ENCODE measurements at regions not wholly inside any gene's neighbourhood (a gene's known extent, or its start where the extent isn't known, plus 50 kb on each side); places are given as distances from the start of the nearest gene placed in this dataset.

DNA sequence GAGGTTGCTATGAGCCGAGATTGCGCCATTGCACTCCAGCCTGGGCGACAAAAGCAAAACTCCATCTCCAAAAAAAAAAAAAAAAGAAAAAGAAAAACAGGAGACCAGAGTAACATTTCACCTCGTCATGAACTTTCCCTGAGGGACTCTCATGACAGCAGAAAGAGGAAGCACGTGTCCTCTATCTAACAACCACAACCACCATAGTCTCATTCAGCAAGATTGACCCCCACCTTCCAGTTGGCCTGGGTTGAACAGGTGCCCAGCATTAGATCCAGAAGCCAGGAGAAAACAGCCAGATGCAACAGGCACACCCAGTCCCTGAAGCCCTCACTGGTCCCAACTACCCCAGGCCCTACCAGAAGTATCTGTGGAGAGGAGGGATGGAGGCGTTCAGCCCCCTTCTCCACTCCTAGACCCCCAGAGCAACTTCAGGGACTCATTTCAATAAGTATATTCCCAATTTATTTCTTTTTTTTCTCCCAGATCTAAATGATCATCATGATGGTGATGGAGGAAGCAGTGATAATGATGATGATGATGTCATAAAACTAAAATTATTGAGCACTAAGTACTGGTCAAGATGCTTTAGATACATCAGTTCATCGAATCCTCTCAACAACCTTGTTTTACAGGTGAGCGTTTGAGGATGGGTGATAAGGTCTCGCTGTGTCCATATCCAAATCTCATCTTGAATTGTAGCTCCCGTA, 235.0 kb downstream of the EFCAB11 start:
- POLR2A ChIA-PET = no interaction called here

DNA sequence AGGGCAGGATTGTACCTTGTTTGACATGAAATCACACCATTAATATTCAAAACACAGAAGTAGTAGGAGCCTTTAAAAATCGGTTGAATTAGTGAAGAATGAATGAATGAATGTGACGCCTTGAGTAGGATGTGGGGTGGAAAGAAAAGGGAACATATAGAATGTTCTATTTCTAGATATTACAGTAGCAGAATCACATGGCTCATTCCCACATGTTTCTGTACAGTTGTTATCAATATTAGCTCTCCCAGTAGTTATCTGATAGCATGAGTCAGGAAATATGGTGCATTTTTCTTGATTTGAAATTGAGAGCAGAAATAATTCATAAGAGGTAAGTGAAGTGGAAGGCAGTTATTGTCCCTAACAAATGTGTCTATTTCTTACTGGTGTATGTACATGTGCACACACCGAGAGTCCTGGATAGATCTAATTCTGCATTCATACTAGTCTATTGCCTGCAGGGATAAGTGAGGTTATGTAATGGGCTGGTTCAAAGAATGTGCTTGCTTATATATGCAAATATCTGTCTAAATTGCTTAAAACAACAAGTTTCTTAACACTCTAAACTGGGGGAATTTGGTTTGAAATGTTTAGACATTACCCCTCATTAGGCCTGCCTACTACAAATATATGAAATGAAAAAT, 245.4 kb downstream of the EFCAB11 start:
- POLR2A ChIA-PET = interaction anchor here (0.7 kb wide), 1 partner anchor 12 kb away, joined by 6 read pairs; no protein-coding TSS in a partner anchor
- CTCF ChIA-PET = interaction anchor here (1.2 kb wide), 2 partner anchors 9 to 12 kb away, joined by 4 to 5 read pairs; no protein-coding TSS in a partner anchor

More for the DNA sequence above, 235.0 kb downstream of the EFCAB11 start:
- Mint-ChIP-seq H3K27ac (peak overlapping the region; percentile 98), H3K36me3 (ENCODE audit: low read depth) (peaks cover 25% of the 10 kb centered on the region), H3K4me3 (no peak overlapping the region), H3K4me1 (peaks cover 66% of the 10 kb centered on the region), H3K9me3 (peaks cover 23% of the 10 kb centered on the region), H3K27me3 (no peaks in the 10 kb centered on the region)
- CTCF ChIA-PET = no interaction called here
- no peak for DNase-seq

DNA sequence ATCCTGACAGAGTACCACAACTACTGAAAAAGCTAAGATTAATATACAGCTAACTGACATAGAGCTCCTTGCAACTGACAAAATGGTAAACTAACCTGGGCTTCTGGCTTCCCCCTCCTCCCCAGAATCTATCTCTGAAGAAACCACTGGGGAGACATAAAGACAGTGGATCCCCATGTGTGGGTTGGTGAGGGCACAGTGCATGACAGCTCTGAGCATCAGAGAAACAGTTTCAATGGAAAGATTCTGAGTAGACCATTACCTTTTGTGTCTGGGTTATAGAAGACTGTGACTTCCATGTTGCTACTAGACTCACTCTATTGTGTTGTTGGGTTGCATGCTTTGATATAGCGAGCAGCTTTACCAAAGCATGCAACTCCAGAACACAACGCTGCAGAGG, 247.4 kb downstream of the EFCAB11 start:
- H3K27me3 Mint-ChIP-seq = no peaks in the 10 kb centered on the region
- H3K4me3 Mint-ChIP-seq = no peak overlapping the region
- POLR2A ChIA-PET = no interaction called here
- H3K36me3 Mint-ChIP-seq (ENCODE audit: low read depth) = peaks cover 17% of the 10 kb centered on the region
- H3K27ac Mint-ChIP-seq = no peak overlapping the region
- H3K9me3 Mint-ChIP-seq = peaks cover 32% of the 10 kb centered on the region
- DNase-seq = no peak
- peaks cover 18% of the 10 kb centered on the region for H3K4me1 Mint-ChIP-seq
- CTCF ChIA-PET = interaction anchor here (1.0 to 1.4 kb wide), 2 partner anchors 11 to 62 kb away, joined by 3 to 5 read pairs; no protein-coding TSS in a partner anchor

More for the DNA sequence above, 245.4 kb downstream of the EFCAB11 start:
- H3K27ac Mint-ChIP-seq = no peak overlapping the region
- no peak for DNase-seq
- no peak overlapping the region for H3K4me3 Mint-ChIP-seq
- no peaks in the 10 kb centered on the region for H3K27me3 Mint-ChIP-seq
- H3K4me1 Mint-ChIP-seq = no peaks in the 10 kb centered on the region
- peaks cover 17% of the 10 kb centered on the region for H3K36me3 Mint-ChIP-seq (ENCODE audit: low read depth)
- peaks cover 45% of the 10 kb centered on the region for H3K9me3 Mint-ChIP-seq

DNA sequence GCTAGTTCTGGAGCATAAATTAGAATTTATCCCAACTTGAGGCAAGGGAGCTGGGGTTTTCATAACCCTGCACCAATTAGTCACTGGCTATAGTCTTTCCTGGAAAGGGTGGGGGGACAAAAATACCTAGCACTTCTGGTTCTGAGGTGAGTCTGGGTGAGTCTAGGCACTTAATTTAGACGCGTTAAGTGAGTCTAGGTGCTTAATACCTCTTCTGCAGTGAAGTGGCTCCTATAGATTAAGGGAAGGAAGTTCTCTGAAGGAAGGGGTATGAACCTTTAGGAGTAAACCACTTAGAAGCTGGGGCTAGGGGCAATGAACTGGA, 251.7 kb downstream of the EFCAB11 start:
- ChIA-PET CTCF (interaction anchor here (1.0 to 2.9 kb wide), 4 partner anchors 8 to 85 kb away, joined by 3 to 7 read pairs (median 4); no protein-coding TSS in a partner anchor), POLR2A (interaction anchor here (0.7 kb wide), 1 partner anchor 20 kb away, joined by 3 read pairs; no protein-coding TSS in a partner anchor)
- Mint-ChIP-seq H3K27ac (no peak overlapping the region), H3K9me3 (peaks cover 26% of the 10 kb centered on the region), H3K4me3 (no peak overlapping the region), H3K36me3 (ENCODE audit: low read depth) (peaks cover 14% of the 10 kb centered on the region), H3K27me3 (no peaks in the 10 kb centered on the region), H3K4me1 (peaks cover 33% of the 10 kb centered on the region)
- DNase-seq = no peak

DNA sequence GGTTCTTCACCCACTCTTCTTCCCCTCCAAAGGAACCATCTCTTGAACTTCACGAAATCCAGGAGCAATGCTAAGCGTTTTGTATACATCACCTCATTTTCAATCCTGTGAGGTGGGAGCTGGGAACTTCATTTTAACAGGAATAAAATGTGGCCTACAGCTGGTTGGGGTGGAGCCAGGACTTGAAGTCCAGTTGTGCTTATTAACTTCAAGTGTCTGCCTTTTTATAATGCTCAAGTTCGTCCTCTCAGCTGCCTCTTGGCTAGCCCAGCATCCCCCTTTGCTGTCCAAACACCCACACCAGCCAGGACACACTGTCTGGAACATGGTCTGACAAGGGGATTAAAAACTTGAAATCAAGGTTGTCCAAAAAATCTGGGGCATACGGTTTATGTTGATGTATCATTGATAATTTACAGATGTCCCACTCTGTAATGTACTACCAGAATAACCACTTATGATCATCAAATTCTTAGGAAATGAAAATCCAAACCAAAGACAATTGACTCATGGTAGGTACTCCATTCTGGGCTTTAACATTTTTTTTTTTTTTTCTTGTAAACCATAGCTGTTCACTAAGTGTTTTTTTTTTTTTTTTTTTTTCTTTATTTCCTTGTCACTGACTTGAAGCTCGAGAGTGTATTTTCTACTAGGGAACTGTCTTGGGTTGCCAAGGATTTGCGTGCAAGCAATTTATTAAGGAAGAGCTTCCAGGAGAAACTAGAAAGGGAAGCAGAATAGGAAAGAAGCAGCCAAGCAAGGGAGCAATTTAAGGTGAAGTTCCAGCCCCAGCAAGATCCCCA, 252.3 kb downstream of the EFCAB11 start:
- POLR2A ChIA-PET = interaction anchor here (0.7 kb wide), 1 partner anchor 21 kb away, joined by 3 read pairs; no protein-coding TSS in a partner anchor
- peaks cover 30% of the 10 kb centered on the region for H3K9me3 Mint-ChIP-seq
- H3K4me1 Mint-ChIP-seq = peaks cover 38% of the 10 kb centered on the region
- H3K4me3 Mint-ChIP-seq = peak overlapping the region; percentile 71
- peaks cover 17% of the 10 kb centered on the region for H3K36me3 Mint-ChIP-seq (ENCODE audit: low read depth)
- H3K27ac Mint-ChIP-seq = peak overlapping the region; percentile 88
- no peak for DNase-seq
- H3K27me3 Mint-ChIP-seq = no peaks in the 10 kb centered on the region
- CTCF ChIA-PET = interaction anchor here (1.2 to 1.3 kb wide), 2 partner anchors 16 to 19 kb away, joined by 3 to 4 read pairs; no protein-coding TSS in a partner anchor

DNA sequence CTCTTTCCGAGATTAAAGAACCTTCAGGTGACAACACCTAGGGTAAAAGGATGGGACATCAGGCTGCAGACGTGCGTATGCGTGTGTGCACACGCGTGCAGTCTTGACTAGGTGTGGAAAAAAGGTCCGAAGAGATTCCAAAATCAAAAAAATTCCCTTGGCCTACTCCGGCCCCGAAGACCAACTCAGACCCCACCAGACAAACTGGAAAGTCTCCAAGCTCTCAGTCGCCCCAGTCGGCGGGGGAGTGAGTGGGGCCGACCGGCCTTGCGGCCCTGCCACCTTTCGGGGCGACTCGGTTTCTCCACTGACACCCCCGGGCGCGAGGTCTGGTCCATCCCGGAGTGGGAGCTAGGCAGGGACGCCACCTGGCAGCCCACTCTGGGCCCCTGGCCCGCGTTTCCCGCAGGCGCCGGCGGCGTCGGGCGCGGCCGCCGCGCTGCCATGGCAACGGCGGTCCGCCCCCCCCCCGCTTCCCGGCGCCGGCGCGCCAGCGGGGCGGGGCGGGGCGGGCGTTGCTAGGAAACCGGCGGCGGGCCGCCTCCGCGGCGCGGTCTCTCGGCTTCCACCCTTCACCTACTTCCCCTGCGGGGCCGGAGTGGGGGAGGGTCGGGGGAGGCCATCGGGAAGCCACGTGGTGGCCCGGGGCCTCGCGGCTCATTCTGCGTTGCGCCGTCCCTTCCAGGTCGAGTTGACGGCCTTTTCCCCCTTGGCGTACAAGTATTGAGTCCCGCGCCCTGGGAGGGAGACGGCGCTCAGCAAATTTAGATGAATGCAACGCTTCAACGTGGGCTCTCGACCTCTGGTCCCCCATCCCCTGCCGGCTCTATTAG, 253.1 kb downstream of the EFCAB11 start:
- peaks cover 46% of the 10 kb centered on the region for H3K4me1 Mint-ChIP-seq
- no peaks in the 10 kb centered on the region for H3K27me3 Mint-ChIP-seq
- POLR2A ChIA-PET = no interaction called here
- H3K4me3 Mint-ChIP-seq = peak overlapping the region; percentile 71
- CTCF ChIA-PET = interaction anchor here (1.1 to 1.7 kb wide), 3 partner anchors 16 to 20 kb away, joined by 3 to 4 read pairs (median 4); no protein-coding TSS in a partner anchor
- DNase-seq = peak; percentile 86
- H3K27ac Mint-ChIP-seq = peak overlapping the region; percentile 88
- peaks cover 36% of the 10 kb centered on the region for H3K9me3 Mint-ChIP-seq
- peaks cover 22% of the 10 kb centered on the region for H3K36me3 Mint-ChIP-seq (ENCODE audit: low read depth)

DNA sequence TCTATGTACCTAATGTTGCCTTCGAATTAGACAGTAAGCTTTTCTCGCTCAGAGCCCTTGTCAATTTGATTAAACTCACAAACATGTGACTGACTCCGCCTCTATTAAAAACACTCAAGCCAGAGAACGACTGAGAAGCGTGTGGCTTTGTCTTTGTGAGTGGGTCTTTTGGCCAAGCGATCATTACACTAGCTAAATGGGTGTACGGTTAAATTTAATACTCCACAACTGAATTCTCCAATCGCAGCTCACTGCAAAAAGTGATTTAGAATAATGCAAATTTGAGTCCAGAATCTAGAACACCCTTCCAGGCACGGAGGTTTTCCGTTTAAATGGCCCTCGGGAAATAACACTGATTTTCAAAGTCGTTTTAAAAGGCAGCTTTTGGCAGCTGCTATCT, 253.7 kb downstream of the EFCAB11 start:
- POLR2A ChIA-PET = no interaction called here
- Mint-ChIP-seq H3K36me3 (ENCODE audit: low read depth) (peaks cover 22% of the 10 kb centered on the region), H3K4me1 (peaks cover 49% of the 10 kb centered on the region), H3K9me3 (peaks cover 31% of the 10 kb centered on the region), H3K27ac (no peak overlapping the region), H3K27me3 (no peaks in the 10 kb centered on the region), H3K4me3 (peak overlapping the region; percentile 69)
- CTCF ChIA-PET = interaction anchor here (0.7 to 1.7 kb wide), 3 partner anchors 15 to 20 kb away, joined by 3 to 4 read pairs (median 4); no protein-coding TSS in a partner anchor
- DNase-seq = no peak

DNA sequence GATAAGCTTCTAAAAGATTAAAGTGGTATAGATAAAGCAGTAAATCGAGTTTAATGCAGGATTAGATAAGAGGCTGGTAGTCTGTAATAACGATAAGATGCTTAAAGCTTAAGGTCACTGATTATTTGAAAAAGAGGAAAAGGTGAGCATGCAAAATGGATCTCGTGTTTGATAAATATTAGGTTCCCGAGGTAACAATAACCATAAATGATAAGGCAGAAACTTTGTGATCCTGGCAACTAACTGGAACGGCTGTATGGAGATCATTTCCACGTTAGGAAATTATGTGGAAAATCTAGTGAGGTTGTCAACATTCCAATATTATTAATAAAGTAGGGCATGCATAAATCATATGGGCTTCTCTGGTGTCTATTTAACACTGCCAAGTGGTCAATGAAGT, 255.5 kb downstream of the EFCAB11 start:
- no peak overlapping the region for H3K27ac Mint-ChIP-seq
- no peak for DNase-seq
- CTCF ChIA-PET = interaction anchor here (0.8 to 1.8 kb wide), 2 partner anchors 18 to 58 kb away, joined by 3 to 6 read pairs; no protein-coding TSS in a partner anchor
- H3K36me3 Mint-ChIP-seq (ENCODE audit: low read depth) = peaks cover 22% of the 10 kb centered on the region
- no peak overlapping the region for H3K4me3 Mint-ChIP-seq
- peaks cover 23% of the 10 kb centered on the region for H3K9me3 Mint-ChIP-seq
- peaks cover 49% of the 10 kb centered on the region for H3K4me1 Mint-ChIP-seq
- POLR2A ChIA-PET = no interaction called here
- H3K27me3 Mint-ChIP-seq = no peaks in the 10 kb centered on the region

DNA sequence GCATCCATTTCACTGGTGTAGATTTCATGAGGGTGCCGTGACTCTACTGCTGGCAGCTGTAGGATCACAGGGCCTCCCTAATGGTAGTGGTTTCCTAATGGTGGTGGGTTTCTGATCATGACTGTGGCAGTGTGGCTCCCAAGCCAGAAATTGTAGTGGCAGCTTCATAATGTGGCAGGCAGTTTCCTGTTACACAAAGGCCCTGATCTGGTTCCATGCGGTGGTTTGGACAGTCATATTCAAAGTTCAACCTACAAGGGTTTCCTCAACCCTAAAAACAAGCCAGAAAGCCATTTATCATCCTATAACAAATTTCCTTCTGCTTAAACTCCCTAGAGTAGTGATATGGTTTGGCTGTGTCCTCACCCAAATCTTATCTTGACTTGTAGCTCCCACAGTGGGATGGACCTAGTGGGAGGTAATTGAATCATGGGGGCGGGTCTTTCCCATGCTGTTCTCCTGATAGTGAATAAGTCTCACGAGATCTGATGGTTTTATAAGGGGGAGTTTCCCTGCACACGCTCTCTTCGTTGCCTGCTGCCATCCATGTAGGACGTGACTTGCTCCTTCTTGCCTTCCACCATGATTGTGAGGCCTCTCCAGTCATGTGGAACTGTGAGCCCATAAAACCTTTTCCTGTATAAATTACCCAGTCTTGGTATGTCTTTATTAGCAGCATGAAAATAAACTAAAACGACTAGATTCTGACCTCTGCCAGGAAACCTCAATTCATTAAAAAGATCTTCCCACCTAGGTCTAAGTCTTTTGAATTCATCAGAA, 257.1 kb downstream of the EFCAB11 start:
- DNase-seq = no peak
- Mint-ChIP-seq H3K36me3 (ENCODE audit: low read depth) (peaks cover 14% of the 10 kb centered on the region), H3K4me3 (no peak overlapping the region), H3K9me3 (peaks cover 17% of the 10 kb centered on the region), H3K27ac (no peak overlapping the region), H3K4me1 (peaks cover 35% of the 10 kb centered on the region), H3K27me3 (no peaks in the 10 kb centered on the region)
- ChIA-PET POLR2A (no interaction called here), CTCF (interaction anchor here (1.3 to 1.8 kb wide), 2 partner anchors 9 to 56 kb away, joined by 3 to 6 read pairs; no protein-coding TSS in a partner anchor)

DNA sequence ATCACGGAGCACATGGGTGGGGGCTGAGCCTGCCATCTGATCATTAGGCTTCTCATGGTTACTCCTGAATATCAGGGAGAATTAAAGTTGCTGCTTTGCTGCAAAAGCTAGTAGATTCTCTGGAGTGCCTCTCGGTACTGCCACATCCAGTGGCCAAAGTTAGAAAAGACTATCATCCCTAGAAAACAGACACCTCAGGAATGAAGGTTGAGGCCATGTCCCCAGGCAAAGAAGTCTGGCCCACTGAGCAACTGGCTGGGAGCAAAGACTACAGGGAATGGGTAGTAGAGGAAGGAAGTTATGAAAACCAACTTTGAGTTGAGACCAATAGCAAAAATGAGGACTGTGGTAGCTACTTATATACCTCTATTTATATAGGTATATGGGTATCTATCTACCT, 258.7 kb downstream of the EFCAB11 start:
- Mint-ChIP-seq H3K4me1 (peaks cover 23% of the 10 kb centered on the region), H3K27ac (no peak overlapping the region), H3K9me3 (peaks cover 20% of the 10 kb centered on the region), H3K27me3 (no peaks in the 10 kb centered on the region), H3K4me3 (no peak overlapping the region), H3K36me3 (ENCODE audit: low read depth) (peaks cover 10% of the 10 kb centered on the region)
- DNase-seq = no peak
- CTCF ChIA-PET = interaction anchor here (0.6 to 2.6 kb wide), 4 partner anchors 9 to 267 kb away, joined by 3 to 8 read pairs (median 7); no protein-coding TSS in a partner anchor
- POLR2A ChIA-PET = no interaction called here

DNA sequence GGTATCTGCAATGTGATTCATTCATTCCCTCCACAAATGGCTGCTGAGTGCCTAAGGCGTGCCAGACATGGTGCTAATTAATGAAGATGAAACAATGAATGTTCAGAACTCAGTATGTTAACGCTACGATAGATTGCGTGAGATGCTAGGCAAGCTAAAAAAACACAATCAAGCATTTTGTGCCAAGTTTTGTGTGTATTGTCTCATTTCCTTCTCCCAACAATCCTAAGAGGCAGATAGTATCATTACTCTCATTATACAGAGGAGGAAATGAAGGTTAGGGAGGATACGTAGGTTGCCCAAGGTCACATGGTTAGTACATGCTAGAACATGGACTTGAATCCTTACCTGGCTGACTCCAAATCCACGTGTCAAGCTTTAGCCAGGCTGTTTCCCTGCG, 264.4 kb downstream of the EFCAB11 start:
- H3K4me3 Mint-ChIP-seq = no peak overlapping the region
- DNase-seq = no peak
- peaks cover 7% of the 10 kb centered on the region for H3K36me3 Mint-ChIP-seq (ENCODE audit: low read depth)
- ChIA-PET POLR2A (no interaction called here), CTCF (no interaction called here)
- H3K9me3 Mint-ChIP-seq = peaks cover 20% of the 10 kb centered on the region
- H3K27ac Mint-ChIP-seq = no peak overlapping the region
- H3K4me1 Mint-ChIP-seq = no peaks in the 10 kb centered on the region
- H3K27me3 Mint-ChIP-seq = no peaks in the 10 kb centered on the region

Measured in activated CD4-positive, alpha-beta T cell treated with anti-CD3 and anti-CD28 coated beads, Interleukin-2, amount 10 ng/mL, durations not matched to agents 7 days and 5 days (primary cell).